Parathyroid adenoma (tissue), 2 donors: ENCODE measurements at regions not wholly inside any gene's neighbourhood (a gene's known extent, or its start where the extent isn't known, plus 50 kb on each side); places are given as distances from the start of the nearest gene placed in this dataset.

ENCODE experiments used
- H2AFZ ChIP-seq: fragments of 300-600 bp; sonication (generic); one replicate; pipeline ENCODE4 v1.7.0; 2017; ENCODE audit warnings: antibody characterized with exemption, mild to moderate bottlenecking
- H3K27ac ChIP-seq: fragments of 300-600 bp; sonication (generic); one replicate; pipeline ENCODE4 v1.7.0; 2017
- H3K27me3 ChIP-seq: fragments of 300-600 bp; sonication (generic); one replicate; pipeline ENCODE4 v1.7.0; 2017; ENCODE audit warnings: low read length; ENCODE audit not compliant: control insufficient read depth, insufficient read depth
- H3K36me3 ChIP-seq: fragments of 300-600 bp; sonication (generic); one replicate; pipeline ENCODE4 v1.7.0; 2017; ENCODE audit warnings: low read length; ENCODE audit not compliant: control insufficient read depth, insufficient read depth
- H3K4me1 ChIP-seq: fragments of 300-600 bp; sonication (generic); one replicate; pipeline ENCODE4 v1.7.0; 2017; ENCODE audit warnings: control low read depth
- H3K4me2 ChIP-seq: fragments of 300-600 bp; sonication (generic); one replicate; pipeline ENCODE4 v1.7.0; 2017; ENCODE audit warnings: low read length
- H3K4me3 ChIP-seq: fragments of 300-600 bp; sonication (generic); one replicate; pipeline ENCODE4 v1.7.0; 2017; ENCODE audit warnings: low read depth, low read length
- H3K79me2 ChIP-seq: fragments of 300-600 bp; sonication (generic); one replicate; pipeline ENCODE4 v1.7.0; 2017; ENCODE audit warnings: control low read depth
- H3K9ac ChIP-seq: fragments of 300-600 bp; sonication (generic); one replicate; pipeline ENCODE4 v1.7.0; 2017; ENCODE audit warnings: mild to moderate bottlenecking
- H3K9me3 ChIP-seq: fragments of 300-600 bp; sonication (generic); one replicate; pipeline ENCODE4 v1.7.0; 2017; ENCODE audit warnings: low read length; ENCODE audit not compliant: control insufficient read depth
- TF ChIP-seq, protein P1 (sequence below): fragments of 300-600 bp; sonication (generic); IDR thresholded peaks from one replicate; pipeline ENCODE4 v1.7.0; 2017; ENCODE audit warnings: antibody characterized with exemption, mild to moderate bottlenecking
- donor health status: primary hyperparathyroidism.

- no peak overlapping the region for H3K27ac ChIP-seq
- no peak overlapping the region for H2AFZ ChIP-seq
- H3K4me1 ChIP-seq: no peaks in the 10 kb centered on the region
- H3K27me3 ChIP-seq: no peaks in the 10 kb centered on the region
- no peaks in the 10 kb centered on the region for H3K79me2 ChIP-seq
- no peaks in the 10 kb centered on the region for H3K9me3 ChIP-seq
- H3K9ac ChIP-seq: no peak overlapping the region
- no peak overlapping the region for H3K4me3 ChIP-seq
- TF ChIP-seq, protein P1, sequence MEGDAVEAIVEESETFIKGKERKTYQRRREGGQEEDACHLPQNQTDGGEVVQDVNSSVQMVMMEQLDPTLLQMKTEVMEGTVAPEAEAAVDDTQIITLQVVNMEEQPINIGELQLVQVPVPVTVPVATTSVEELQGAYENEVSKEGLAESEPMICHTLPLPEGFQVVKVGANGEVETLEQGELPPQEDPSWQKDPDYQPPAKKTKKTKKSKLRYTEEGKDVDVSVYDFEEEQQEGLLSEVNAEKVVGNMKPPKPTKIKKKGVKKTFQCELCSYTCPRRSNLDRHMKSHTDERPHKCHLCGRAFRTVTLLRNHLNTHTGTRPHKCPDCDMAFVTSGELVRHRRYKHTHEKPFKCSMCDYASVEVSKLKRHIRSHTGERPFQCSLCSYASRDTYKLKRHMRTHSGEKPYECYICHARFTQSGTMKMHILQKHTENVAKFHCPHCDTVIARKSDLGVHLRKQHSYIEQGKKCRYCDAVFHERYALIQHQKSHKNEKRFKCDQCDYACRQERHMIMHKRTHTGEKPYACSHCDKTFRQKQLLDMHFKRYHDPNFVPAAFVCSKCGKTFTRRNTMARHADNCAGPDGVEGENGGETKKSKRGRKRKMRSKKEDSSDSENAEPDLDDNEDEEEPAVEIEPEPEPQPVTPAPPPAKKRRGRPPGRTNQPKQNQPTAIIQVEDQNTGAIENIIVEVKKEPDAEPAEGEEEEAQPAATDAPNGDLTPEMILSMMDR: no peak
- H3K36me3 ChIP-seq: no peaks in the 10 kb centered on the region
- no peak overlapping the region for H3K4me2 ChIP-seq
Observed at GRCh38 chr5:56434986-56435385, 201.9 kb upstream of the ANKRD55 start.

DNA sequence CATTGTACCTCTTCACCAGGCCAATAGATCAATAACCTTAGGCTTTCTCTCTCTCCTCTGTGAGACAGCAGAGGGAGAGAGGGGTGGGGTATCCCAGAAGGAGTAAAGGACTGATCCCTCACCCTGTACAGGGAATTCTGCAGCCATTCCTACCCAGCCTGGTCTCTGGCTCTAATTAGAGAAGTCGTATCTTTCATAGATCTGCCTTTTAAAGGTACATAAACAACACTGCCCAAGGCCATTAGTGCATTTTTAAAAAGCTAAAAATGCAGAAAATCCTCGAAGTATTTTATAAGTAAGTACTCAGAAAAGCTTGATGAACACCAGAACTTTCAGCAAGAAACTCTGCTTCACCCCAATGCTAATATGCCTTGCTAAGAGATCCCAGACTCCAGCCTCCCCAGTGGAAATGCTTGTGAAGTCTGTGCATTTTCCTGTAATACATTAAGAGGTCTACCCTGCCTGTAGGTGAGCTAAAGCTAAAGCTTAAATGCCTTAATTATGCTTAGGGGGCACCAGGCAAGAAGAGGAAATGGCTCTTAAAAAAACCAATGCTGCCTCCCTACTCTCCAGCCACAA is 200.0 kb upstream of the ANKRD55 start:
- Histone ChIP-seq H3K4me3 (no peak overlapping the region), H3K9ac (no peak overlapping the region), H2AFZ (no peak overlapping the region), H3K9me3 (no peaks in the 10 kb centered on the region), H3K4me2 (no peak overlapping the region), H3K36me3 (no peaks in the 10 kb centered on the region), H3K79me2 (no peaks in the 10 kb centered on the region), H3K4me1 (peaks cover 12% of the 10 kb centered on the region), H3K27me3 (no peaks in the 10 kb centered on the region), H3K27ac (no peak overlapping the region)
- TF ChIP-seq, protein P1: no peak

- Histone ChIP-seq H3K36me3 (no peaks in the 10 kb centered on the region), H2AFZ (no peak overlapping the region), H3K4me2 (no peak overlapping the region), H3K4me3 (no peak overlapping the region), H3K4me1 (peaks cover 13% of the 10 kb centered on the region), H3K9me3 (no peaks in the 10 kb centered on the region), H3K79me2 (no peaks in the 10 kb centered on the region), H3K27ac (no peak overlapping the region), H3K9ac (no peak overlapping the region), H3K27me3 (no peaks in the 10 kb centered on the region)
- TF ChIP-seq, protein P1: no peak
Observed at GRCh38 chr5:56432321-56432720, 199.2 kb upstream of the ANKRD55 start.

DNA sequence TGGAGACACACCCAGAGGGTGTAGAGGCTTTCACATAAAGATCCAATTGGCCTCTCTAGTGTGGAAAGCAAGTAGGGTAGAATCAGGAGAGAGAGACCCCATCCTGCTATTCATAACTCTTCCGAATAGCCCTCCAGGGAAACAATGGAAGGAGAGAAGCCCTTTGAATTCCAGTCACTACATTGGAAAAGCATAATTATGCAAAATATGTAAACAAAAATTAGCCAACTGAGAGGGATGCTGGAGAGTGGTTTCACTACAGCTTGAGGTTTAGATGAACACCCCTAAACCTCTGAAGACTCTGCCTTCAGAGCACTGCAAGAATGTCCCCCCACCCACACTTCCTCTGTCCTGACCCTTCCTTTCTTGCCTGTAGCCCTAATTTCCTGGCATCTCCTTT is 197.3 kb upstream of the ANKRD55 start:
- Histone ChIP-seq H3K4me2 (no peak overlapping the region), H3K27me3 (no peaks in the 10 kb centered on the region), H3K36me3 (no peaks in the 10 kb centered on the region), H3K9me3 (no peaks in the 10 kb centered on the region), H3K9ac (no peak overlapping the region), H3K4me1 (peaks cover 16% of the 10 kb centered on the region), H2AFZ (peak overlapping the region; percentile 28), H3K27ac (no peak overlapping the region), H3K79me2 (no peaks in the 10 kb centered on the region), H3K4me3 (no peak overlapping the region)
- TF ChIP-seq, protein P1: no peak

GRCh38 chr5:56429110-56429561 is 196.0 kb upstream of the ANKRD55 start:
- Histone ChIP-seq H3K4me2 (peak overlapping the region; percentile 11), H3K79me2 (no peaks in the 10 kb centered on the region), H3K4me1 (peaks cover 16% of the 10 kb centered on the region), H3K27ac (peak overlapping the region; percentile 65), H2AFZ (peak overlapping the region; percentile 67), H3K36me3 (no peaks in the 10 kb centered on the region), H3K4me3 (no peak overlapping the region), H3K9me3 (no peaks in the 10 kb centered on the region), H3K27me3 (no peaks in the 10 kb centered on the region), H3K9ac (no peak overlapping the region)
- TF ChIP-seq, protein P1: no peak
